Kidney epithelial cell (primary cell): ENCODE measurements at regions not wholly inside any gene's neighbourhood (a gene's known extent, or its start where the extent isn't known, plus 50 kb on each side); places are given as distances from the start of the nearest gene placed in this dataset.

Experiments
- DNase-seq: peaks from one replicate; pipeline ENCODE4 v3.0.0-alpha.2; 2010; ENCODE audit warnings: low read depth
- H3K27me3 ChIP-seq: 2 replicates; pipeline ENCODE4 v1.6.0; 2011; ENCODE audit warnings: low read length; ENCODE audit not compliant: control insufficient read depth, insufficient read depth
- H3K36me3 ChIP-seq: 2 replicates; pipeline ENCODE4 v1.5.1; 2011; ENCODE audit warnings: low read length; ENCODE audit not compliant: control insufficient read depth, insufficient read depth
- H3K4me3 ChIP-seq: 2 replicates; pipeline ENCODE4 v1.5.1; 2011; ENCODE audit warnings: low read depth, mild to moderate bottlenecking, control low read depth, low read length
- TF ChIP-seq, protein P1 (sequence below): IDR thresholded peaks from 2 replicates; pipeline ENCODE4 v1.5.1; 2011; ENCODE audit warnings: mild to moderate bottlenecking, moderate library complexity, low read length, control low read depth, inconsistent platforms; ENCODE audit not compliant: insufficient read depth, poor library complexity, severe bottlenecking

DNA sequence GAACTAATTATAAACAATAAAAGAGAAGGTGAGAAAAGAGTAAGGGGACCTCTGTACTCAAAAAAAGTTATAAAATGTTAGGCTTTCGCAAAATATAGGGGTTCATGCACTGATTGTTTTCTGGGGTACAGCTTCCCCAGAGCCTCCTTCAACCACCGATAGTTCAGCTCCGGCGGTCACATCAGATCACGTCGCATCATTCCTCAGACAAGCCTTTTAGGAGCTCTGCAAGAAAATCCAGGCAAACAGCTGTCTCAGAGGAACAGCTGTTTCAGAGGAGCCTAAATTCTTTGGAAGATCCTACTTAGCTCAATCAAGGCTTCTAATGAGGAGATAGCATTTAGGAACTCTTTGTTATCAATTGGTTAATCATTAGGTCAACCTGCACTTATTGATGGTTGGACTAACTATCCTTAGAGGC is 78.7 kb downstream of the MYCN start:
- TF ChIP-seq, protein P1, sequence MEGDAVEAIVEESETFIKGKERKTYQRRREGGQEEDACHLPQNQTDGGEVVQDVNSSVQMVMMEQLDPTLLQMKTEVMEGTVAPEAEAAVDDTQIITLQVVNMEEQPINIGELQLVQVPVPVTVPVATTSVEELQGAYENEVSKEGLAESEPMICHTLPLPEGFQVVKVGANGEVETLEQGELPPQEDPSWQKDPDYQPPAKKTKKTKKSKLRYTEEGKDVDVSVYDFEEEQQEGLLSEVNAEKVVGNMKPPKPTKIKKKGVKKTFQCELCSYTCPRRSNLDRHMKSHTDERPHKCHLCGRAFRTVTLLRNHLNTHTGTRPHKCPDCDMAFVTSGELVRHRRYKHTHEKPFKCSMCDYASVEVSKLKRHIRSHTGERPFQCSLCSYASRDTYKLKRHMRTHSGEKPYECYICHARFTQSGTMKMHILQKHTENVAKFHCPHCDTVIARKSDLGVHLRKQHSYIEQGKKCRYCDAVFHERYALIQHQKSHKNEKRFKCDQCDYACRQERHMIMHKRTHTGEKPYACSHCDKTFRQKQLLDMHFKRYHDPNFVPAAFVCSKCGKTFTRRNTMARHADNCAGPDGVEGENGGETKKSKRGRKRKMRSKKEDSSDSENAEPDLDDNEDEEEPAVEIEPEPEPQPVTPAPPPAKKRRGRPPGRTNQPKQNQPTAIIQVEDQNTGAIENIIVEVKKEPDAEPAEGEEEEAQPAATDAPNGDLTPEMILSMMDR: no peak

DNA sequence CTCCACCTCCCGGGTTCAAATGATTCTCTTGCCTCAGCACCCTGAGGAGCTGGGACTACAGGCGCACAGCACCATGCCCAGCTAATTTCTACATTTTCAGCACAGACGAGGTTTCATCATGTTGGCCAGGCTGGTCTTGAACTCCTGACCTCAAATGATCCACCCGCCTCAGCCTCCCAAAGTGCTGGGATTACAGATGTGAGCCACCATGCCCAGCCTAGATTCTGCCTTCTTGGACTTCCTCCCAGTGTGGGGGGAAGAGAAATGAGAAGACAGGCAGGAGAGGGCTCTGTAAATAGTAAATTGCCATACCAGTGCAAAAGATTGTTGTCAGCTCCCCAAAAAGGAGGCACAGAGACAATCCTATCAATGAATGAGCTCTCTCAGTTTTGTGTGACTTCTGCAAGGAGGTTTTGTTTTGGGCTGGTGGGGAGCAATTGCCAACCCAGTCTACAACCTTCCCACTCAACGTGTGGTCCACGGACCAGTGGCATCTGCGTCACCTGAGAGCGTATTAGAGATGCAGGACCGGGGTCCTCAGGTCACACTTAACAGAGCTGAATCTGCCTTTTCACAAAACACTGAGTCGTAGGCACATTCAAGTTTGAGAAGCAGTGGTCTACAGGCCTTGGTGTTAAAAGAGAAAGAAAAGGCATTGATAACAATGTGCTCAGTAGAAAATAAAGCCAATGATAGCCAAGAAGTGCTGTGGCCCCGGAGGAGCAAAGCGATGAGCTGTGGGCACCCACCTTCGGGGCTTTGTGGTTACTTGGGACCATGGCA is 78.1 kb downstream of the MYCN start:
- DNase-seq: no peak
- Histone ChIP-seq H3K36me3 (no peaks in the 10 kb centered on the region), H3K4me3 (no peak overlapping the region), H3K27me3 (peaks cover 17% of the 10 kb centered on the region)
- TF ChIP-seq, protein P1: no peak

More for the DNA sequence above, 78.7 kb downstream of the MYCN start:
- no peak for DNase-seq
- Histone ChIP-seq H3K36me3 (no peaks in the 10 kb centered on the region), H3K4me3 (no peak overlapping the region), H3K27me3 (peaks cover 11% of the 10 kb centered on the region)

DNA sequence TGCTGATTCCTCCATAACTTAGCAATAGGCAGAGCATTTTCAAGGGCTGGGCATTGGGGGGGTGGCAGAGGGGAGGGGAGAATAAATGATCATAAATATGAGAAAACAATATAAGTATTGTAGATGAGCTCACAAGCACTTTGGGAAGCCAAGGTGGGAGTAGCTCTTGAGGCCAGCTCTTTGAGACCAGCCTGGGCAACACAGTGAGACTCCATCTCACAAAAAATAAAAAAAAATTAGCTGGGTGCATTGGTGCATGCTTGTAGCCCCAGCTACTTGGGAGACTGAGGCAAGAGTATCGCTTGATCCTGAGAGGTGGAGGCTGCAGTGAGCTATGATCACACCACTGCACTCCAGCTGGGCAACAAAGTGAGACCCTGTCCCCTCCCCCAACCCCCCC is 75.9 kb downstream of the MYCN start:
- no peak for DNase-seq
- Histone ChIP-seq H3K4me3 (no peak overlapping the region), H3K36me3 (no peaks in the 10 kb centered on the region), H3K27me3 (peaks cover 35% of the 10 kb centered on the region)
- TF ChIP-seq, protein P1: no peak

DNA sequence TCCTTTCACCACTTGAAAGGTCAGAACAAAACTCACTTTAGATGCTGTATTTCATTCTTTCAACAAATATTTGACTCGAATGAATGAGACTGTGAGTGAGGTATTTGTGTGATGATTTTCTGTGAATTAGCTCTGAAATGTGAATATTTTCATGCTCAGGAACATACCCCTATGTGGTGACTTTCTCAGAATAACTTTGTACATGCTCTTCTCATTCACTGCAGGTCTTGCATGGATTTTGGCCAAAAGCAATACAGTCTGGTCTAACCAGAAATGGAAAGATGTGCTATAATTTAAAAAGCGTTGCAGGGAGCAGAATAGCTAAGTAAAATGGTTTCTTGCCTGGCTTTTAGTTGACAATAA is 75.5 kb downstream of the MYCN start:
- DNase-seq: no peak
- H3K36me3 ChIP-seq: no peaks in the 10 kb centered on the region
- H3K27me3 ChIP-seq: peaks cover 35% of the 10 kb centered on the region
- H3K4me3 ChIP-seq: no peak overlapping the region
- TF ChIP-seq, protein P1: no peak

DNA sequence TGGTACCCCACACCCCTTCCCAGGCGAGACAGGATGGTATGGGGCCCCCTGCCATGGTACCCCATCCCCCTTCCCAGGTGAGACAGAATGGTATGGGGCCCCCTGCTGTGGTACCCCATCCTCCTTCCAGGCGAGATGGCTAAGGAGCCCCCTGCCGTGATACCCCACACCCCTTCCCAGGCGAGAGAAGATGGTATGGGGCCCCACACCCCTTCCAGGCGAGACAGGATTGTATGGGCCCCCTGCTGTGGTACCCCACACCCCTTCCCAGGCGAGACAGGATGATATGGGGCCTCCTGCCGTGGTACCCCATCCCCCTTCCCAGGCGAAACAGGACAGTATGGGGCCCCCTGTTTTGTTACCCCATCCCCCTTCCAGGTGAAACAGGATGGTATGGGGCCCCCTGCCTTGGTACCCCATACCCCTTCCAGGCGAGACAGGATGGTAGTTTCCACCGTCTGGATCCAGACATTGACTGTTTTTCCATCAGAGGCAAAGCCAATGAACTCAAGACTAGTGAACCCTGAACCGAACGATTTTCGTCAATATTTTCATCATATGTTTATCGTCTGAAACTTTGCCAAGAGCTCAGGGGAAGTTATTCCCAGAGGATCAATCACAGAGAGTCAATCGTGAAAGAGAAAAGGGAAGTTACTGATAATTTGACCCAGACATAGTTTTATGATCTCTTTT is 75.0 kb downstream of the MYCN start:
- no peak for DNase-seq
- TF ChIP-seq, protein P1: no peak
- peaks cover 35% of the 10 kb centered on the region for H3K27me3 ChIP-seq

More for the DNA sequence above, 75.0 kb downstream of the MYCN start:
- Histone ChIP-seq H3K4me3 (no peak overlapping the region), H3K36me3 (no peaks in the 10 kb centered on the region)
